ENCODE measurements at regions not wholly inside any gene's neighbourhood (a gene's known extent, or its start where the extent isn't known, plus 50 kb on each side); places are given as distances from the start of the nearest gene placed in this dataset.

GRCh38 chr12:17695495-17695894 is 394.5 kb downstream of the RERGL start:
- no peaks in the 10 kb centered on the region for H3K9me3 Mint-ChIP-seq
- H3K36me3 Mint-ChIP-seq (ENCODE audit: low read depth), result no peaks in the 10 kb centered on the region
- peaks cover 3% of the 10 kb centered on the region for H3K27me3 Mint-ChIP-seq (ENCODE audit: low read depth, poor library complexity)
- no peak for TF ChIP-seq CTCF (IDR thresholded peaks at IDR 0.05)
- no peaks in the 10 kb centered on the region for H3K4me1 Mint-ChIP-seq
- DNase-seq, result no peak
- no peak overlapping the region for H3K27ac Mint-ChIP-seq
- no peak overlapping the region for H3K4me3 Mint-ChIP-seq

- Mint-ChIP-seq H3K36me3 (ENCODE audit: low read depth) (no peaks in the 10 kb centered on the region), H3K4me3 (no peak overlapping the region), H3K4me1 (no peaks in the 10 kb centered on the region), H3K27me3 (ENCODE audit: low read depth, poor library complexity) (peaks cover 3% of the 10 kb centered on the region), H3K27ac (no peak overlapping the region), H3K9me3 (peaks cover 4% of the 10 kb centered on the region)
- no peak for DNase-seq
- no peak for TF ChIP-seq CTCF (IDR thresholded peaks at IDR 0.05)
These were observed 398.6 kb downstream of the RERGL start for GRCh38 chr12:17691369-17691768.

- DNase-seq, result no peak
- Mint-ChIP-seq H3K36me3 (ENCODE audit: low read depth) (no peaks in the 10 kb centered on the region), H3K27ac (no peak overlapping the region), H3K4me3 (no peak overlapping the region), H3K9me3 (no peaks in the 10 kb centered on the region), H3K4me1 (no peaks in the 10 kb centered on the region), H3K27me3 (ENCODE audit: low read depth, poor library complexity) (no peaks in the 10 kb centered on the region)
- TF ChIP-seq CTCF (IDR thresholded peaks at IDR 0.05), result no peak
These were observed 409.8 kb downstream of the RERGL start for GRCh38 chr12:17680220-17680619.

GRCh38 chr12:17666641-17667324 is 423.2 kb downstream of the RERGL start:
- H3K4me3 Mint-ChIP-seq, result no peak overlapping the region
- peaks cover 2% of the 10 kb centered on the region for H3K27me3 Mint-ChIP-seq (ENCODE audit: low read depth, poor library complexity)
- no peak for DNase-seq
- H3K9me3 Mint-ChIP-seq, result no peaks in the 10 kb centered on the region
- H3K27ac Mint-ChIP-seq, result no peak overlapping the region
- H3K4me1 Mint-ChIP-seq, result no peaks in the 10 kb centered on the region
- no peak for TF ChIP-seq CTCF (IDR thresholded peaks at IDR 0.05)
- no peaks in the 10 kb centered on the region for H3K36me3 Mint-ChIP-seq (ENCODE audit: low read depth)

- no peak for TF ChIP-seq CTCF (IDR thresholded peaks at IDR 0.05)
- Mint-ChIP-seq H3K27me3 (ENCODE audit: low read depth, poor library complexity) (peaks cover 2% of the 10 kb centered on the region), H3K27ac (no peak overlapping the region), H3K36me3 (ENCODE audit: low read depth) (no peaks in the 10 kb centered on the region), H3K9me3 (no peaks in the 10 kb centered on the region), H3K4me3 (no peak overlapping the region), H3K4me1 (no peaks in the 10 kb centered on the region)
- no peak for DNase-seq
These were observed 424.2 kb downstream of the RERGL start for GRCh38 chr12:17665839-17666238.

GRCh38 chr12:17661250-17661649 is 428.7 kb downstream of the RERGL start:
- H3K27me3 Mint-ChIP-seq (ENCODE audit: low read depth, poor library complexity), result peaks cover 2% of the 10 kb centered on the region
- H3K4me1 Mint-ChIP-seq, result no peaks in the 10 kb centered on the region
- H3K9me3 Mint-ChIP-seq, result peaks cover 4% of the 10 kb centered on the region
- no peak for TF ChIP-seq CTCF (IDR thresholded peaks at IDR 0.05)
- no peaks in the 10 kb centered on the region for H3K36me3 Mint-ChIP-seq (ENCODE audit: low read depth)
- H3K4me3 Mint-ChIP-seq, result no peak overlapping the region
- H3K27ac Mint-ChIP-seq, result no peak overlapping the region
- no peak for DNase-seq
